SK-N-SH (cell line): ENCODE measurements at regions not wholly inside any gene's neighbourhood (a gene's known extent, or its start where the extent isn't known, plus 50 kb on each side); places are given as distances from the start of the nearest gene placed in this dataset.

Experiments
- RAD21 ChIP-seq: IDR thresholded peaks from 2 replicates; pipeline ENCODE4 v1.6.1; 2012; ENCODE audit warnings: mild to moderate bottlenecking, low read length
- TF ChIP-seq, protein P1 (sequence below): fragments of 200-600 bp; sonication (generic); IDR thresholded peaks from 2 replicates; pipeline ENCODE4 v1.6.1; 2017; ENCODE audit warnings: antibody characterized with exemption, mild to moderate bottlenecking, moderate library complexity
- TF ChIP-seq, protein P2 (sequence below): fragments of 150-350 bp; IDR thresholded peaks from 2 replicates; pipeline ENCODE4 v1.6.1; 2017; ENCODE audit warnings: antibody characterized with exemption, low read length, low read depth, borderline replicate concordance

DNA sequence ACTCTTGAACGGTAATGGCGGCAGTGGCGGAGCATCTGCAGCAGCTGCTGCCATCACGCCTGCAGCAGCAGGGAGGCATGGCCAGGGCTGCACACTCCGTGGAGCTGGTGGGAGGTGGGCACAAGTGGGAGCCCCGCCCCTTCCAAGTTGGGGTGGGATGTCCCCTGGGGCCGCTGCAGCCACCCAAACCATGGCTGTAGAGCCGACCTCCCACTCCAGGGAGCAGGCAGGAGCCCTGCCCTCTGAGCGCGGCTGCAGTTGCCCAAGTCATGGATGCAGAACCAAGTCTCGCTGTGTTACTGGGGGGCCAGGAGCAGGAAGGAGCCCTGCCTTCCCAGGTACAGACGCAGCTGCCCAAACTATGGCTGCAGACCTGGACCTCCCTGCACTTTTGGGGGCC, 215.3 kb upstream of the VLDLR start:
- TF ChIP-seq, protein P1, sequence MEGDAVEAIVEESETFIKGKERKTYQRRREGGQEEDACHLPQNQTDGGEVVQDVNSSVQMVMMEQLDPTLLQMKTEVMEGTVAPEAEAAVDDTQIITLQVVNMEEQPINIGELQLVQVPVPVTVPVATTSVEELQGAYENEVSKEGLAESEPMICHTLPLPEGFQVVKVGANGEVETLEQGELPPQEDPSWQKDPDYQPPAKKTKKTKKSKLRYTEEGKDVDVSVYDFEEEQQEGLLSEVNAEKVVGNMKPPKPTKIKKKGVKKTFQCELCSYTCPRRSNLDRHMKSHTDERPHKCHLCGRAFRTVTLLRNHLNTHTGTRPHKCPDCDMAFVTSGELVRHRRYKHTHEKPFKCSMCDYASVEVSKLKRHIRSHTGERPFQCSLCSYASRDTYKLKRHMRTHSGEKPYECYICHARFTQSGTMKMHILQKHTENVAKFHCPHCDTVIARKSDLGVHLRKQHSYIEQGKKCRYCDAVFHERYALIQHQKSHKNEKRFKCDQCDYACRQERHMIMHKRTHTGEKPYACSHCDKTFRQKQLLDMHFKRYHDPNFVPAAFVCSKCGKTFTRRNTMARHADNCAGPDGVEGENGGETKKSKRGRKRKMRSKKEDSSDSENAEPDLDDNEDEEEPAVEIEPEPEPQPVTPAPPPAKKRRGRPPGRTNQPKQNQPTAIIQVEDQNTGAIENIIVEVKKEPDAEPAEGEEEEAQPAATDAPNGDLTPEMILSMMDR = no peak
- TF ChIP-seq, protein P2, sequence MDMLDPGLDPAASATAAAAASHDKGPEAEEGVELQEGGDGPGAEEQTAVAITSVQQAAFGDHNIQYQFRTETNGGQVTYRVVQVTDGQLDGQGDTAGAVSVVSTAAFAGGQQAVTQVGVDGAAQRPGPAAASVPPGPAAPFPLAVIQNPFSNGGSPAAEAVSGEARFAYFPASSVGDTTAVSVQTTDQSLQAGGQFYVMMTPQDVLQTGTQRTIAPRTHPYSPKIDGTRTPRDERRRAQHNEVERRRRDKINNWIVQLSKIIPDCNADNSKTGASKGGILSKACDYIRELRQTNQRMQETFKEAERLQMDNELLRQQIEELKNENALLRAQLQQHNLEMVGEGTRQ = no peak
- TF ChIP-seq RAD21 = no peak
